ENCODE measurements at regions not wholly inside any gene's neighbourhood (a gene's known extent, or its start where the extent isn't known, plus 50 kb on each side); places are given as distances from the start of the nearest gene placed in this dataset.

GRCh38 chr9:3023449-3023848 is 179.6 kb upstream of the PUM3 start:
- H3K4me3 Mint-ChIP-seq, result no peak overlapping the region
- POLR2A ChIA-PET, result no interaction called here
- TF ChIP-seq ZNF512 (CRISPR knock-in tag; IDR thresholded peaks at IDR 0.05; ENCODE audit: borderline replicate concordance), result no peak
- TF ChIP-seq FOXP1 (CRISPR knock-in tag; IDR thresholded peaks at IDR 0.05; ENCODE audit: borderline replicate concordance), result no peak

GRCh38 chr9:3018691-3019230 is 174.9 kb upstream of the PUM3 start:
- no peak overlapping the region for H3K27ac Mint-ChIP-seq
- H3K4me3 Mint-ChIP-seq, result no peak overlapping the region
- no peaks in the 10 kb centered on the region for H3K36me3 Mint-ChIP-seq
- ChIA-PET CTCF (no interaction called here), POLR2A (no interaction called here)
- H3K4me1 Mint-ChIP-seq, result peaks cover 11% of the 10 kb centered on the region
- TF ChIP-seq PRDM15 (CRISPR knock-in tag; IDR thresholded peaks at IDR 0.05), result no peak
- no peak for TF ChIP-seq ZNF121 (CRISPR knock-in tag; IDR thresholded peaks at IDR 0.05)
- TF ChIP-seq ZNF671 (CRISPR knock-in tag; IDR thresholded peaks at IDR 0.05), result no peak
- no peak for TF ChIP-seq SMAD3 (CRISPR knock-in tag; IDR thresholded peaks at IDR 0.05; ENCODE audit: borderline replicate concordance)
- no peak for TF ChIP-seq NR3C1 (CRISPR knock-in tag; conservative IDR thresholded peaks at IDR 0.05; ENCODE audit: low read depth)
- TF ChIP-seq, protein P1, sequence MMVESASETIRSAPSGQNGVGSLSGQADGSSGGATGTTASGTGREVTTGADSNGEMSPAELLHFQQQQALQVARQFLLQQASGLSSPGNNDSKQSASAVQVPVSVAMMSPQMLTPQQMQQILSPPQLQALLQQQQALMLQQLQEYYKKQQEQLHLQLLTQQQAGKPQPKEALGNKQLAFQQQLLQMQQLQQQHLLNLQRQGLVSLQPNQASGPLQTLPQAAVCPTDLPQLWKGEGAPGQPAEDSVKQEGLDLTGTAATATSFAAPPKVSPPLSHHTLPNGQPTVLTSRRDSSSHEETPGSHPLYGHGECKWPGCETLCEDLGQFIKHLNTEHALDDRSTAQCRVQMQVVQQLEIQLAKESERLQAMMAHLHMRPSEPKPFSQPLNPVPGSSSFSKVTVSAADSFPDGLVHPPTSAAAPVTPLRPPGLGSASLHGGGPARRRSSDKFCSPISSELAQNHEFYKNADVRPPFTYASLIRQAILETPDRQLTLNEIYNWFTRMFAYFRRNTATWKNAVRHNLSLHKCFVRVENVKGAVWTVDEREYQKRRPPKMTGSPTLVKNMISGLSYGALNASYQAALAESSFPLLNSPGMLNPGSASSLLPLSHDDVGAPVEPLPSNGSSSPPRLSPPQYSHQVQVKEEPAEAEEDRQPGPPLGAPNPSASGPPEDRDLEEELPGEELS (CRISPR knock-in tag; IDR thresholded peaks at IDR 0.05), result no peak
- TF ChIP-seq ERG (CRISPR knock-in tag; IDR thresholded peaks at IDR 0.05), result no peak
- TF ChIP-seq, protein P2, sequence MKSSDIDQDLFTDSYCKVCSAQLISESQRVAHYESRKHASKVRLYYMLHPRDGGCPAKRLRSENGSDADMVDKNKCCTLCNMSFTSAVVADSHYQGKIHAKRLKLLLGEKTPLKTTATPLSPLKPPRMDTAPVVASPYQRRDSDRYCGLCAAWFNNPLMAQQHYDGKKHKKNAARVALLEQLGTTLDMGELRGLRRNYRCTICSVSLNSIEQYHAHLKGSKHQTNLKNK (CRISPR knock-in tag; IDR thresholded peaks at IDR 0.05), result no peak
- TF ChIP-seq GTF2I (CRISPR knock-in tag; conservative IDR thresholded peaks at IDR 0.05), result no peak
- TF ChIP-seq SP1 (CRISPR knock-in tag; conservative IDR thresholded peaks at IDR 0.05), result no peak
- no peak for TF ChIP-seq TP53 (CRISPR knock-in tag; IDR thresholded peaks at IDR 0.05)
- no peak for TF ChIP-seq CTCF (IDR thresholded peaks at IDR 0.05)
- TF ChIP-seq, protein P3, sequence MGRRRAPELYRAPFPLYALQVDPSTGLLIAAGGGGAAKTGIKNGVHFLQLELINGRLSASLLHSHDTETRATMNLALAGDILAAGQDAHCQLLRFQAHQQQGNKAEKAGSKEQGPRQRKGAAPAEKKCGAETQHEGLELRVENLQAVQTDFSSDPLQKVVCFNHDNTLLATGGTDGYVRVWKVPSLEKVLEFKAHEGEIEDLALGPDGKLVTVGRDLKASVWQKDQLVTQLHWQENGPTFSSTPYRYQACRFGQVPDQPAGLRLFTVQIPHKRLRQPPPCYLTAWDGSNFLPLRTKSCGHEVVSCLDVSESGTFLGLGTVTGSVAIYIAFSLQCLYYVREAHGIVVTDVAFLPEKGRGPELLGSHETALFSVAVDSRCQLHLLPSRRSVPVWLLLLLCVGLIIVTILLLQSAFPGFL (CRISPR knock-in tag; IDR thresholded peaks at IDR 0.05; ENCODE audit: borderline replicate concordance), result no peak
- no peak for TF ChIP-seq TEAD1 (CRISPR knock-in tag; IDR thresholded peaks at IDR 0.05)
- no peak for TF ChIP-seq ZNF263 (CRISPR knock-in tag; IDR thresholded peaks at IDR 0.05; ENCODE audit: low read depth)
- TF ChIP-seq MYBL2 (CRISPR knock-in tag; IDR thresholded peaks at IDR 0.05), result no peak
- ATAC-seq, result no peak
- no peaks in the 10 kb centered on the region for H3K9me3 Mint-ChIP-seq
- no peaks in the 10 kb centered on the region for H3K27me3 Mint-ChIP-seq (ENCODE audit: low read depth)
- DNase-seq (ENCODE audit: low spot score), result no peak

More at GRCh38 chr9:3023449-3023848, 179.6 kb upstream of the PUM3 start:
- no peaks in the 10 kb centered on the region for H3K36me3 Mint-ChIP-seq
- CTCF ChIA-PET, result no interaction called here
- no peaks in the 10 kb centered on the region for H3K27me3 Mint-ChIP-seq (ENCODE audit: low read depth)
- ATAC-seq, result no peak
- peaks cover 19% of the 10 kb centered on the region for H3K4me1 Mint-ChIP-seq
- H3K9me3 Mint-ChIP-seq, result no peaks in the 10 kb centered on the region
- no peak for DNase-seq (ENCODE audit: low spot score)
- no peak overlapping the region for H3K27ac Mint-ChIP-seq

All from WTC11 (cell line).